GM18868 (cell line): ENCODE measurements at regions not wholly inside any gene's neighbourhood (a gene's known extent, or its start where the extent isn't known, plus 50 kb on each side); places are given as distances from the start of the nearest gene placed in this dataset.

Experiments
- ATAC-seq: cut with Tn5 transposase; IDR thresholded peaks from one replicate; pipeline ENCODE4 v1.9.1; 2021; ENCODE audit warnings: mild to moderate bottlenecking, moderate library complexity; ENCODE audit not compliant: unreplicated experiment

DNA sequence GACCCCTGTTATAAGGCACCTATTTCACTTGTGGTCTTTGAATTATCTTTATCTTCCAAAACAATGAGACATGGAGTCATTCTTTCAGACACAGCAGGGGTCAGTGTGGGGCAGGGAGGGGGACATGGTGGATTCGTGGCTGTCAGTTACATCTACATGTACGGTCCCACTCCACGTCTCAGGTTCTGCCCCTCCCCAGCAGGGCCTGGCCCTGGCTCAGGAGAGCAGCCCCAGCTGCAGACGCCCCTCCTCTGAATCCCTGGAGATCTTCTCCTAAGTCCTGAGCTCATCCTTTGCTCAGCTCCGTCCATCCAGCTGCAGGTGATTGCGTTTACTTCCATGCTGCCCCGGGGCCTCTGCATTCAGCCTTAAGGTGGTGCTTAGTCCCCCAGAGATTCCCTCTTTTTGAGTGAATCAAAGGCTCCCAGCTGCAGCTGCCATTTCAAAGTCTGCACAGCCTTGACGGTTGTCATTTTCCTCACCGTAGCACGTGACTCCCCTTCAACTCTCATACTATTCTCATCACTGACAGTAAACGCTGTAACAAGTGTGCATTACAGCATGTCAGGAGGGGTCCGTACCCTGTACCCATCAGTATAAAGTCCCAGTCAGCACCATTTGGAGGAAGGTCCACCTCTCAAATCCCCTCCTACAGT is 113.4 kb upstream of the TCERG1L start:
- no peak for ATAC-seq

- ATAC-seq, result no peak
These were observed 114.4 kb upstream of the TCERG1L start for GRCh38 chr10:131425752-131426533.

DNA sequence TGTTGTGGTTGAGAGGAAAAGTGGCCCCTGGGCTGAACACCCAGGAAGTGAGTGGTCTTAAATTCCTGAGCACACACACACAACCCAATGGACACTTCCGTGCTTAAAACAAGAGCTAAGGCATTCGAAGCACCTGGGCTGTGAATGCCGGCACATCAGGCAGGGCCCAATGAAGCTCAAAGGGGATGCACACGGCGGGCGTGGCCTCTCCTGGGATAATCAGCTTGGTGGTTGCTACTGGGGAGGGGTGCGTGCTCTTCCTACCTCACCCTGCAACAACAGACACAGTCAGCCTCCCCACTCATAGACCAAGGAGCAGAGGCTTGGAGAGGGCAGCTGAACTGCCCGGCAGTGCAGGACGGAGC is 115.0 kb upstream of the TCERG1L start:
- ATAC-seq, result no peak

DNA sequence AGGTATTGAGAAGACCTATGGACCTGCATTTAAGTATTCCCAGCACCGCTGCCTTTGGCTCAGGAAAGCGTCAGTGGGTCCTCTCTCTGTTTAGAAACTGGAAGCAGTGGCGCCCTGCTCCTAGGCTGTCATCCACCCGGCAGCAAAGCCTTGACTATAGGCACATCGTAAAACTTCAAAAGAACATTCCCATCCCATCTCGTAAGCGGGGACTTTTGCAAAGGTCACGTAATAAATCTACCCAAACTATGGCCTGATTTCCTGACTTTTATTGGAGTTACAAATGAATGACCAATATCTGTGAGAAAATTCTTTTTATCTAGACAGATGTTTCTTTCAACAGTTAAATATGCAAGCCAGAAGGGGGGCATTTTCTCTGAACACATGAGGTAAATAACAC is 115.8 kb upstream of the TCERG1L start:
- no peak for ATAC-seq

- no peak for ATAC-seq
These were observed 116.4 kb upstream of the TCERG1L start for GRCh38 chr10:131427901-131428300.

DNA sequence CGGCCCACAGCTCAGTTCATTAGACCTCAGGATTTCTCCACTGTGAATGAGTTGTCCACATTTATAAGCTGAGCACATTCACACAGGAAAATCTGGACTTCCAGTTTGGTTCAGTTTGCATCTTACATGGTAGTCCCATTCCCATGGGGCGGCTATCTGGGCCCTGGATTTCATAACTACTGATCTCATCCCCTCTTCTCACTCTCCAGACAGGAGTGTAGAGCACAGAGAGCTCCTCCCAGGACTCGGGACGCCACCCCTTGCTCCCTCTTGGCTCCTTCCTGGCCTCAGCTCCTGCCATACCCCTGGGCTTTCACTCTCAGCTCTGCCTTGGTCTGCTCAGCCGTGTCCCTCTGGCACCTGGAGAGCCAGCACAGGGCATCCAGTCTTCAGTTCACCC is 117.6 kb upstream of the TCERG1L start:
- no peak for ATAC-seq

DNA sequence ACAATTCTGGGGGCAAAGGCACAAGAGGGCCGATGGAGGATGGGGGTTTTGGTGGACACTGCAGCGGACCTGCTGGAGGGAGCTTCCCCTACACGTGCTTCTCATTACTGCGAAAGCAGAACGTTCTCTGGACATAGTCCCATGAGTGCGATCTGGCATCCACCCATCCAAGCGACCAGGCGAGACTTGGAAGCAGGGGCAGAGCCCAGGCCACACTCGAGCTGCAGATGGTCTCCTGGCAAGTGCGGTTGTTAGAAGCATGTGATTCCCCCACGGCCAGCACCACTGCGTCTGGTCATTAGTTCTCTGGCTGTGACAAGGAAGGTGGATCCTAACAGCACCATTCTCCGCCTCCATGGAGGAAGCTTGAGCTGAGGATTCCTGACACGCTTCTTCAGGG is 118.4 kb upstream of the TCERG1L start:
- no peak for ATAC-seq

GRCh38 chr10:131430716-131431412 is 119.3 kb upstream of the TCERG1L start:
- no peak for ATAC-seq

GRCh38 chr10:131431533-131431932 is 120.0 kb upstream of the TCERG1L start:
- no peak for ATAC-seq

DNA sequence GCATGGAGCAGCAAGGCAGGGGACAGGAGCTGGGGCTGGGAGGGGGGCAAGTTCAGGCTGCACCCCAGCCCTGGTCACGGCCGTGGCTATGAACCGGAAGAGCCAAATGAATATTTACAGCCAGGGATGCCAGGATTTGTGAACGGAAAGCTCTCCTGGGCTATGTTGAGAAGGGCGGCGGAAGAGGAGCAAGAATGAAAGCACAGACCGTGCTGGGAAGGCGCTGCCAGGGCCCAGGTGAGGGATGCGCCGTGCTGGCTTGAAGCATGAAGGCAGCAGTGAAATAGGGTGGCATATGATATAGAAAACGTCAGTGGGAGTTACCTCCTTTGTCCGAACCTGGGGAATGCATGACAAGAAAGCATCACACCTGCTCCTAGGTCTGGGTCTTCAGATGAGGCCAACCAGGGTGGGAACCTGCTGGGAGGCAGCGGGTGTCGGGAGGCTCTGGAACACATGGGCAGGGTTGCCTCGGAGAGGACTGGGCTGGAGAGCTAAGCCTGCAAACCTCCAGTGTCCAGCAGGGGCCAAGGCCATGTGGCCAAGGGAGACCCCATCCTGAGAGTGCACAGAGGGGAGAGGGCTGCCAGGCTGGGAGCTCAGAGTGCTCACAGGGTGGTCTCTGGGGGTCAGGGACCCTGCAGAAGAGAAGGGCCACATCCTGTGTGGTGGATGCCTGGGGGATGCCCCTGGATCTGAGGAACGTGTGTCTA is 120.6 kb upstream of the TCERG1L start:
- ATAC-seq, result no peak

DNA sequence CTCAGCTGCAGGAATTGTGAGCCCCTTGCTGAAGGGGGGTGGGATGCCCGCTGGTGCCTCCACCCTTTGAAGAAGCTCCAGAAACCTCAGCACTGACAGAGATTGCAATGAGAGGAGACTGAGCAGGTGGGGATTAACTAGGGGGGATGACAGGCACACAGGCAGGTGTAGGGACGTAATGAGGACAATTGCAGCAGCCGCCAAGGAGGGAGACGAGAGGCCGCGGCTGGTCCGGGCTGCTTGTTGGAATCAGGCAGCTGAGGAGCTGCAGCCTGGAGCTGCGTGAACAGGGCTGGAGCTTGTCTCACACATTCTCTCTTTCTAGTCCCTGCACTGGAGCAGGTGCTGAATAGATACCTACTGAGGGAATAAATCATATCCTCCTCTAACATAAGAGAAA is 122.0 kb upstream of the TCERG1L start:
- ATAC-seq, result no peak

DNA sequence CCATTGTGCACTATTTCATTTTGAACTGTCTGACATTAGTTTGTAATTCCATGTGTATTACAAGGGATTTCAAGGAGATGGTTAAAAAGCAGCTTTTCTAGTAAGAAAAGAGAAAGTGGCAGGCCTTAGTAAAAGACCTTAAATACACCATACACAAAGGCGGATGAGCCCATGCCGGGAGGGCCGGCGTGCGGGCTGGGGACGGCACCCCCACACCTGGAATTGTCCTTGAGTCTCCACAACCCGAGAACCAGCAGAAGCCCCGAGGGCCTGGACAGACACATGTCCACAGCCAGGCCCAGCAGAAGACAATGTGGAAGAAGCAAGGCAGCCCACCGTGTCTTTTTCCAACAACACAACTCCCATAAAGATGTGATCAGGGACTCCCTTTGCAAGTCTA is 123.7 kb upstream of the TCERG1L start:
- no peak for ATAC-seq

- no peak for ATAC-seq
These were observed 124.4 kb upstream of the TCERG1L start for GRCh38 chr10:131435760-131436457.

- ATAC-seq, result no peak
These were observed 124.9 kb upstream of the TCERG1L start for GRCh38 chr10:131436458-131436857.

- ATAC-seq, result no peak
These were observed 126.3 kb upstream of the TCERG1L start for GRCh38 chr10:131437556-131438475.

DNA sequence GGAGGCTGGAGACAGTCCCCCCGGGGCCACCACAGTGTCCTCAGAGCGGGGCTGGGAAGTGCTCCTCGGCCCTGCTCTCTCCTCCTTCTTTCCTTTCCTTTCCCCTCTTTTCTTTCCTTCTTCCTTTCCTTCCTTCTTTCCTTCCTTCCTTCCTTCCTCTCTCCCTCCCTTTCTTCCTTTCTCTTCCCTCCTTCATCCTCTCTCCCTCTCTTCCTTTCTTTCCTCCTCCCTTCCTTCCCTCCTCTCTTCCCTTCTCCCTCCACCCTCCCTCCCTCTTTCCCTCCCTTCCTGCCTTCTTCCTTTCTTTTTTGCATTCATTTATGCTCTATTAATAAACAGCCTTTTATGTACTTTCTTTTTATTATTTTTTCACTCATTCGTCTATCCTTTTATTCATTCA is 127.1 kb upstream of the TCERG1L start:
- no peak for ATAC-seq

GRCh38 chr10:131439705-131440104 is 128.2 kb upstream of the TCERG1L start:
- no peak for ATAC-seq

DNA sequence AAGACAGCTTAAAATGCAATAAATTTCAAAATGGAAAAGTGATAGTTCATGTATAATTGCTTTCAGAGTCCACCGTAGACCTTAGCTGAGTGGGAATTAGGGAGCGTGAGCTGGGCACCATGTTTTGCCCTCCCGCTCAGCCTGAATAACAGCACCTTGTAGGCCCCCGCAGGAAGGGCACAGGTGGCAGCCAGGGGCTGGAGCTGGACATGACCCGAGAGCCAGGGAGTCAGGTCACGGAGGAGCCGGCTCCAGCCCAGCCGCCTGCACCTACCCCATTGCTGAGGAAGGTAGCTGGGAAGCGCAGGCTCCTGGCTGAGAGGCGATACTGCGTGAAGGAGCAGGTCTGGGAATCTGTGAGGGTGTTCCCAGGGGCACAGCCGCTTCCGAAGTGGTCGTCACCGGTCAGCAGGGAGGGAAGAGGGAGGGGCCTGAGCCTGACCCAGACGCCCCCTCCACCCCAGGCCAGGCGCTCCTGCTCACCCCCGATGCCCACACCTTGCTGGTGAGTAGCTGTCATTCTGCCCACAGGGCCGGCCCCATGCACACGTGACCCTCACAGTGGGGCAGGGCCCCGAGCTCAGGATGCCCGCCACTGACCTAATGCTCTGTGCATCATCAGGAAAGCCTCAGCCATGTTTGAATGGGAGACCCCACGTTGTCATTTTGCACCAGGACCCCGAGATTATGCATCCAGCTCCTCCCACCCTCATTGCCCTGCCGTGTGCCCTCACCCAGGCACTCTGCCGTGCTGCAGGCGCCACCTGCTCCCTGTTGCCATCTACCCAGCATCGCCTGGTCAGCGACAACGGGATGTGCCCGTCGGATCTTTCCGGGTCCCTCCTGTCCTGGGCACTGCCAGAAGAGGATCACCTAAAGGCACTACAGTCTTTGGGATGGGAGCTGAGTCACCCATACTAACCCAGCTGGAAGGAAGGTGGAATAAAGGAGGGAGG is 129.2 kb upstream of the TCERG1L start:
- ATAC-seq, result no peak

GRCh38 chr10:131442271-131442670 is 130.8 kb upstream of the TCERG1L start:
- ATAC-seq, result no peak
